DOHH2 (cell line): ENCODE measurements at regions not wholly inside any gene's neighbourhood (a gene's known extent, or its start where the extent isn't known, plus 50 kb on each side); places are given as distances from the start of the nearest gene placed in this dataset.
"Not testable (repeated sequence)": the region's sequence is repeated elsewhere in the genome, so short reads cannot be mapped to it uniquely, and the experiment has no call there.

Experiments
- EZH2phosphoT487 ChIP-seq: fragments of 200-600 bp; sonication (generic); IDR thresholded peaks from 2 replicates; pipeline ENCODE4 v1.6.1; 2017; ENCODE audit warnings: borderline replicate concordance, mild to moderate bottlenecking, antibody characterized with exemption, low read length, moderate library complexity, mixed read lengths
- TF ChIP-seq, protein P1 (sequence below): fragments of 200-600 bp; sonication (generic); IDR thresholded peaks from one replicate; pipeline ENCODE4 v1.5.1; 2014; ENCODE audit warnings: antibody characterized with exemption, mild to moderate bottlenecking, low read depth, low read length; ENCODE audit not compliant: poor library complexity, severe bottlenecking

DNA sequence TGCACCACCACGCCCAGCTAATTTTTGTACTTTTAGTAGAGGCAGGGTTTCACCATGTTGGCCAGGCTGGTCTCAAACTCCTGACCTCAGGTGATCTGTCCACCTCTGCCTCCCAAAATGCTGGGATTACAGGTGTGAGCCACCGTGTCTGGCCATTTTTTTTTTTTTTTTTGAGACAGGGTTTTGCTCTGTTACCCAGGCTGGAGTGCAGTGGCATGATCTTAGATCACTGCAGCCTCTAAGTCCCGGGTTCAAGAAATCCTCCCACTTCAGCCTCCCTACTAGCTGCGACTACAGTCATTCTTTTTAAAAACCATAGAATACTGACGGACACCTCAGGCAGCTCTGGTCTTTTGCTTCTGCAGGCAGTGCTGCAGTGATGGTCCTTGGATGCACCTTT lies 54.9 kb upstream of the PTPN1 start:
- TF ChIP-seq, protein P1, sequence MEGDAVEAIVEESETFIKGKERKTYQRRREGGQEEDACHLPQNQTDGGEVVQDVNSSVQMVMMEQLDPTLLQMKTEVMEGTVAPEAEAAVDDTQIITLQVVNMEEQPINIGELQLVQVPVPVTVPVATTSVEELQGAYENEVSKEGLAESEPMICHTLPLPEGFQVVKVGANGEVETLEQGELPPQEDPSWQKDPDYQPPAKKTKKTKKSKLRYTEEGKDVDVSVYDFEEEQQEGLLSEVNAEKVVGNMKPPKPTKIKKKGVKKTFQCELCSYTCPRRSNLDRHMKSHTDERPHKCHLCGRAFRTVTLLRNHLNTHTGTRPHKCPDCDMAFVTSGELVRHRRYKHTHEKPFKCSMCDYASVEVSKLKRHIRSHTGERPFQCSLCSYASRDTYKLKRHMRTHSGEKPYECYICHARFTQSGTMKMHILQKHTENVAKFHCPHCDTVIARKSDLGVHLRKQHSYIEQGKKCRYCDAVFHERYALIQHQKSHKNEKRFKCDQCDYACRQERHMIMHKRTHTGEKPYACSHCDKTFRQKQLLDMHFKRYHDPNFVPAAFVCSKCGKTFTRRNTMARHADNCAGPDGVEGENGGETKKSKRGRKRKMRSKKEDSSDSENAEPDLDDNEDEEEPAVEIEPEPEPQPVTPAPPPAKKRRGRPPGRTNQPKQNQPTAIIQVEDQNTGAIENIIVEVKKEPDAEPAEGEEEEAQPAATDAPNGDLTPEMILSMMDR, result not testable (repeated sequence)
- TF ChIP-seq EZH2phosphoT487, result not testable (repeated sequence)
